HuH-7 (cell line): ENCODE measurements at regions not wholly inside any gene's neighbourhood (a gene's known extent, or its start where the extent isn't known, plus 50 kb on each side); places are given as distances from the start of the nearest gene placed in this dataset.
"Not testable (repeated sequence)": the region's sequence is repeated elsewhere in the genome, so short reads cannot be mapped to it uniquely, and the experiment has no call there.

Source experiments
- DNase-seq: peaks from one replicate; pipeline ENCODE4 v3.0.0; 2011; ENCODE audit warnings: low spot score

DNA sequence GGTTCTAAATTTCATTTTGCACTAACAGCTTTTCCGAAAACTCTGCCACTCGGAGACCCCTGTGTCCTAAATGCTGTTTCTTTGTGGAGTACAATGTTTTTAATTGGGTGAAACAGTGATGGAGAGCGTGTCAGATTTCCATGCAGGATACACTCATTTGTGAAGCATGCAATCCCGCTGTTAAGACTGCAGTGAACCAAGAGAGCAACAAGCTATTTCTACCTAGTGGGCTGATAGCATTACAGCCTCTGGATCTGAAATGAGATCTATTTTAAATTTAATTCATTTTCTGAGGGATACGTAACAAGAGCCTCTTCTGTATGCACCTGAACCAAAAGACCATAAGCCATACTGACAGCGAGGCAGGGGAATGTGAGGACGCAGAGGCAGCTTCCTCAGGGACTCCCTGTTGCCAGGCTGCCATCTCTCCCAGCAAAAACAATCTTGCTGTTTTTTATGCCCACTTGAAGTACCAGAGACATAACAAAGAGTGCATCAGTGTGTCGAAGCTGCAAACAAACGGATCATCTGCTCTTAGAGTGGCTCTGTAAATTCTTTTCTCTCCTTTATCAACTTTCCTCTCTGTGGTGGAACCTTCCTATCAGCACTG lies 199.9 kb upstream of the COX10 start:
- DNase-seq = no peak

DNA sequence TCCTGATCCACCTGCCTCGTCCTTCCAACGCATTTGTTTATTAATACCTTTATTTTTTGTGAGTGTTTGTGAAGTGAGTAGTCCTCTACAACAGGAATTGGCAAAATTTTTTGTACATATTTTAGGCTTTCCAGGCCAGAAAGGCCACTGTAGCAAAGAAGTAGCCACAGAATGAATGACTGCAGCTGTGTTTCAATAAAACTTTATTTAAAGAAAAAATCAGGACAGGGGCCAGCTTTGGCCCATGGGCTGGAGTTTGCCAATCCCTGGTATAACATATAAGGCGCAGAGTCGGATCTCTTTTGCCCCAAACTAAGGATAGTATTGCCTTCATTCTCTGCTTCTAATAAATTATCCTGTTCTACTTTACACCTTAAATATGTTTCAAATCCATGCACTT lies 198.0 kb upstream of the COX10 start:
- no peak for DNase-seq

DNA sequence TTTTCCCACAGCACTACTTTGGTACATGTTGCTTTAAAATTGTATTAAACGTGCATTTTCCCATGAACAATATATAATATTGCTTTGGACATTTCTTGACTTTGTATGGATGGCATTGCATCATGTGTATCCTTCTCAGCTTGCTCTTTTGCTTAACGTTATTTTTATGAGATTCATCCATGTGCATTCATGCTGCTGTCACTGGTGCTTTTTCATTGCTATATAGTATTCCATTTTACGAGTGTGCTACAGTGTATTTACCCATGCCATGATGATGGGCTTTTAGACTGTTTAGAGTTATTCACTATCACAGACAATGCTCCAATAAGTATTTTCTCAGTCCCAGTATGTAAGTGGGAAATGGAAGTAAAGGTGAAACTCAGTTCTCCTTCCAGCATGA lies 195.2 kb upstream of the COX10 start:
- DNase-seq = no peak

GRCh38 chr17:13874817-13875216 lies 194.5 kb upstream of the COX10 start:
- no peak for DNase-seq

DNA sequence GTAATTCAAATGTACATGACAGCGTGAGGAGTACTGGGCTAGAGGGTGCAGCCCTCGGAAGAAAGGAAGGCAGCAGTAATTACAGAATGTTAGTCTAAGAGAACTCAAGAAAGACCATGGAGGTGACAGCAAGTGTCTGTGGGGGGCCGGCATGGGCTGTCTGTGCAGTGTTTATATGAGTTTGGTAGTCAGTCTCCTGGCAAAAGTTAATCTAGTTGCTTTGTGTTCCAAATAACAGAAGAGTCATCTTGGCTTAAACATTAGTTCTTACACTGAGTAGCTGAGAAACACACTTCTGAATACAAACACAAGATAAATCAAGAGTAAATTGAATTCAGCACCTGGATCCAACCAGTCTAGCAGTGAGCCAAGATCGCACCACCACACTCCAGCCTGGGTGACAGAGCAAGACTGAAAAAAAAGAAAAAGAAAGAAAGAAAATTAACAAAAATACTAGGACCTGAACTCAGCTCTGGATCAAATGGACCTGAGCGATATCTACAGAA lies 189.3 kb upstream of the COX10 start:
- DNase-seq = no peak

GRCh38 chr17:13883659-13884058 lies 185.6 kb upstream of the COX10 start:
- DNase-seq = no peak

DNA sequence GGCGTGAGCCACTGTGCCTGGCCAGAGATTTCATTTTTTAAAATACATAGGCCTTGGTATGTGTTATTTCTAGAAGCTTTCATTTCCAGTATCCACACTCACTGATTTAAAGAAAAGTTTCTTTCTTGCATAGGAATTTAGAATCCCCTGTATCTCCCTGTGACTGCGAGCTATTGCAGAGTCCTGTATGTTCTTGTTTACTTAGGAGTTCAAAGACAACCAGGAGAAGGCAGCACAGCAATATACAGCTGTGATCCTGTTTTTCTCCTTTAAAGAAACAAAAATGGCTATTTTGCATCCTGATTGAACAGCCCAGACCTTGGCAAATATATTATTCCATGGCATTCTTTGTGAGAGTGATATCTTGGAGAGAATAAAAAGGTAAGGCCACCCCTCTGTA lies 185.0 kb upstream of the COX10 start:
- DNase-seq = peak; percentile 15

DNA sequence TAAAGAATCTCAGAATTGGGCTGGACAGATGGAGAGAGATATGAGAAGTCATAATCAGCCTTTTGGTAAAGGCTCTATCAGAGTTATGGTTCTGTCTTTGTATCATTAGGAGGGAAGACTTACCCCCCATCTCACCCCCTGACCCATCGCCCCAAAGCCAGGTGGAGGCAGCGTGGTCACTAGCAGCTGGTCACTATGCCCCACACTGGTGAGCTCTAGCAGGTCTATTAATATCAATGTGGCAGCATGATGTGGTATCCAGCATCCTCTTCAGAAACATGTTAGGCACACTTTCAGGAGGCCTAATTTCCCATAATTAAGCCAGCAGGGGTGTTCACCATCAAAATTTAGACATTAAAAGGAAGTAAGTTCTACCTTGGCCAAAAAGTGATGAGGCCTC lies 183.8 kb upstream of the COX10 start:
- DNase-seq = no peak

GRCh38 chr17:13885953-13886889 lies 183.1 kb upstream of the COX10 start:
- DNase-seq = no peak

DNA sequence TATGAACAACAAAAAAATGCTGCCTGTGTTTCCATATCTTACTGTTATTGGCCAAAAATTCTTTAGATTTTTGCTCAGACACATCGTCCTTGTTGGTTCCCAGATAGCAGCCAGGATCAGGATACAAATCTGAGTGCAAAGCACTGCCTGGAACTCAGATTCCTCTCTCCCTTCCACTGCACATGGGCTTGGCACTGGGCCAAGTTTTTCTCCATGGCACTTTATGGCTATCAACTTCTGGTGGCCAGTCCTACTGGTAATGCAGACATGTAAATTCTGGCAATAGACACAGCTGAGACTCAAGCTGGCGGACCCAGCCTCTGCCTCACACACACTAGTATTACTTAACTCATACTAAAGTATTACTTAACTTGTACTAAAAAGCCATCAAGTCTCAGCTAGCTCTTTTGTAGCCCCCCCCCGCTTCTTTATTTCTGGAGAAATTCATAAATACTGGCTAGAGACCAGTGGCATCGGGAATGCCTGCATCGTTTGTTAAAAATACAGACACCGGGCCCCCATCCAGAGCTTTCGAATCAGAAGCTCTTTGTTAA lies 181.2 kb upstream of the COX10 start:
- DNase-seq = peak; percentile 5

GRCh38 chr17:13908971-13909370 lies 160.3 kb upstream of the COX10 start:
- not testable (repeated sequence) for DNase-seq

- no peak for DNase-seq
Measured at GRCh38 chr17:13909901-13910519, 159.3 kb upstream of the COX10 start.

- no peak for DNase-seq
Measured at GRCh38 chr17:13917634-13918033, 151.7 kb upstream of the COX10 start.

- DNase-seq = no peak
Measured at GRCh38 chr17:13918247-13918646, 151.1 kb upstream of the COX10 start.

DNA sequence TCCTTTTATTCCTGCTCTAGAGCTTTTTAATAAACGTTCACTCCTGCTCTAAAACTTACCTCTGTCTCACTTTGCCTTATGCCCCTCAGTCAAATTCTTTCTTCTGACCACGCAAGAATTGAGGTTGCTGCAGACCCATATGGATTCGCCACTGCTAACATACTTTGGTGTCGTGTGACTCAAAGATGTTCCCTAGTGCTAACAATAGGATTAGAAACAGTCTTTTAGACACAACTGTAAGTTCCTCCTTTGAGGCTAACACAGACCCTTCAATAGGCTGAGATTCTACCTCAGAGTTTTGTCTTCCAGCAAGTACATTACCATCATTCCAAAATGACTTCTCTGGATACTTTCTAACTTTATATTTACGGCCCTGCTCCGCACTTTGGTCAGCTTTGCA lies 149.5 kb upstream of the COX10 start:
- DNase-seq = no peak

DNA sequence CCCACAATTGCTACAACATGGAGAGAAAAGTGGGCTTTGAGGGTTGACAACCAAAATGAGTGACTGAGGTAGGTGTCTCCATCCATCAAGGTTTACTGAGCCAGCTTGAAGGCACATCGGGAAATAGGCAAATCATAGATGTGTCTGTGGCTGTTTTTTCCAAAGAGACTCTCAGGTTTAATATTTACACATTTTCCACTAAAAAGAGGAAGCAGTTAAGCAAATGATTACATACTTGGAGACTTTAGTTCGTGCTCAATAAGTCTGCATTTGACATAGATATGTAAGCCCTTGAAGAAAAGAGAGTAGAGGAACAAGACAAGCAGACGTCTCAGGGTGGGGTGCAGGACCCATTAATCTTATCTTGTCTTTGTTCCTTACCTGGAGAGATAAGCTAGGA lies 148.9 kb upstream of the COX10 start:
- no peak for DNase-seq

DNA sequence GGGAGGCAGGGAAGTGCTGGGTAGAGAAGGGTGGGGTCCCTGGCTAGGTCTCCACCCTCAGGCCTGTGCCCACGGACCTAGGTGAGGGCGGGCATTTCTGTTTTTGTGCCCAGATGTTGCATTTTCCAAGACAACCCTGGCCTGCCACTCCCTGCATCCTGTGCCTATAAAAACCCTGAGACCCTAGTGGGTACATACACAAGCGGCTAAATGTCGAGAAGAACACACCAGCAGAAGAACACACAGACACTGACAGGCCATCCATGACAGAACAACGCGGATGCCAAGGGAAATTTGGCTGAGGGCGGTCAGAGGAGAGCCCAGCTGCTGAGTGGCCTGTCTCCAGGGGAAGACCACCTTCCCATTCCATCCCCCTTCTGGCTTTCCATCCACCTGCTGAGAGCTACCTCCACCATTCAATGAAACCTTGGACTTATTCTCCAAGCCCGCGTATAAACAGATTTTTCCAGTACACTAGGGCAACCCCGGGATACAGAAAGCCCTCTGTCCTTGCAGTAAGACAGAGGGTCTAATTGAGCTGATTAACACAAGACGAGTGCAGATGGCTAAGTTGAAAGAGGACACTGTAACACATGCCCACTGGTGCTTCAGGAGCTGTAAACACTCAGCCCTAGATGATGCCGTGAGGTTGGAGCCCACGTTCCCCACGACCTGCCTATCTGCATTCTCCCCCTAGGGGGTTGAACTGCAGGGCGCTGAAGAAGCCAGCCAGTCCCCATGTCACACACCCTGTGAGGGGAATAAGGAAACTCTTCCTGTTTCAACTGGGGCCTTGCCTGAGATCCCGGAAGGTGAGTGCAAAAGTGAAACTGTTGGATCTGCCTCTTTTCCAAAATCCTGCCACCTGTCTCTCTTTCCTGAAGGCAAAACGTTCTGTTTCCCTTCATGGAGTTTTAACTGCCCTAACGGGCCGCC lies 147.2 kb upstream of the COX10 start:
- no peak for DNase-seq

DNA sequence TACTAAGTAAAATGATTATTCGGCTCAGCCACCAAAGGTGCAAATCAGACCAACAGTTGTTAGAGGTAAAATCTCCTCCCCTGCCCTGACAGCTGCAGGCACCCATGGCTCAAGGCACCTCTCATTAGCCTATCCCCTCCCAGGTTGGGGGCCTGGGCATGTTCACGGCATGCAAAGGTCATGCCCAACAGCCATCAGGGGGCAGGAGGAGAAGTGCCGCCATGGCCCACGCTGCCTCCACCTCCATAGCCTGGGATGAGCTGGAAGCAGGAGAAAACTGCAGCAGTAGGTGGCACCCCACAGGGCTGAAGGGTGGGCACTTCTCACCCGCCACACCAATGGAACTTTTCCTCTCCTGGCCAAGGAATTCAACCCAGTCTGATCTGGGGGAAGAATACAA lies 146.4 kb upstream of the COX10 start:
- DNase-seq = no peak

- no peak for DNase-seq
Measured at GRCh38 chr17:13925579-13925978, 143.7 kb upstream of the COX10 start.

DNA sequence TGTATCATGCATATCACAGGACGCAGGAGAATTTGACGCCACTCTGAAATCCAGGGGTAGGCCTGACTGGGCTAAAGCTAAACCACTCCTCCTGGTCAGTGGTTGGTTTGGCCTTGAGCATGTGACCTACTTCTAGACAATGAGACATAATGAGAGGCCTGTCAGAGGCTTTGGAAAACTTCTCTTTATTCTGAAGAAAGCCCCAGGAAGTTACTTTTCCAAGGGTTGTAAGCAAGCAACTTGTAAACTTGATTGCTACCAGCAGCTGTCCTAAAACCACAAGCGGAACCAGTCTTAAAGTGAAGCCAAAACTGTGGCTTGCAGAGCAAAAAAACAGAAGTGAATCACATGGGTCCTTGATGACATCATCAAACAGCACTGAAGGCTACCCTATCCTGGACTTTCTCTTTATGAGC lies 138.2 kb upstream of the COX10 start:
- DNase-seq = no peak

DNA sequence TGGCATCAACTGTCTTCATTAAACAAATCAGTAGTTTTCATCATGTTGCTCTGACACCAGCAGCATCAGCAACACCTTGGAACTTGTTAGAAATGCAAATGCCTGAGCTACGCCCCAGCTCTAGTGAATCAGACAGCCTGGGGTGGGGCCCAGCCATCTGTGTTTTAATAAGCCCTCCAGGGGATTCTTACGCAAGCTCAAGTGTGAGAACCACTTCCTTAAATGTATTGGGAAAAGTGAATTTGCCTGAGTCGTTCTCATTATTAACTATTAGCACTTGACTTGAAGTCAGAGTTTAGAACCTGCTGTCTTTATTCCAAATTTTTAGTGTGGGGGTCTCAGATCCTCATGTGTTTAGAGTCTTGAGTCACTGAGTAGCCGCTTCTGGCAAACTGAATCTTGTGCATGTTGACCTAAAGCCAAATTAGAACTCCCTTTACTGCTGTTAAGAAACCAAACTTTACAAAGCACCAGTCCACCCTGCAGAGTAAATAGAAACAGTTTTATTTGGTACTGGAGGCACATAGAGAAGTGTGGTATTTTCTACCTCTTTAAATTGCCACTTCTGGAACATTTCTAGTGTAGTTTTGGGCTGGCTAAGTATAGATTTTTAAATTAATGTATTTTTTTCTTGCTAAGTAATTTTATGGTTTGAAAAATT lies 137.4 kb upstream of the COX10 start:
- no peak for DNase-seq
